ENCODE measurements at regions not wholly inside any gene's neighbourhood (a gene's known extent, or its start where the extent isn't known, plus 50 kb on each side); places are given as distances from the start of the nearest gene placed in this dataset.

DNA sequence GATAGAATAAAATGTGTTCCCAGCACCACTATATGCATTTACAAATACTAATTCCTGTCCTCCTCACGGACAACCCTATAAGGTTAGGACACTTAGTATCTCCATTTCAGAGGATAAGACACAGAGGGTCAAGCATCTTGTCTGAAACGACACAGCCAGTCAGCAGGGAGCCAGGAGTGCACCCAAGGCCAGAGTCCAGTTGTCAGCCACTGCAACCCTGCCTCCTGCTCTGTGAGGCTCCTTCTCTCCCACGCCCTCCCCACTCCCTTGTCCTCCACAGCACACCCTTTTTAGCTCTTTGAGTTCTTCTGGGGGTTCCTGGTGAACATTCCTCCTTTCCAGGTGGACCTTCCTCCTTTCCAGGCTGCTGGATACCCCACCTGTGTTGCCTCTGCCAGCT, 119.0 kb upstream of the TNR start:
- TF ChIP-seq, protein P1, sequence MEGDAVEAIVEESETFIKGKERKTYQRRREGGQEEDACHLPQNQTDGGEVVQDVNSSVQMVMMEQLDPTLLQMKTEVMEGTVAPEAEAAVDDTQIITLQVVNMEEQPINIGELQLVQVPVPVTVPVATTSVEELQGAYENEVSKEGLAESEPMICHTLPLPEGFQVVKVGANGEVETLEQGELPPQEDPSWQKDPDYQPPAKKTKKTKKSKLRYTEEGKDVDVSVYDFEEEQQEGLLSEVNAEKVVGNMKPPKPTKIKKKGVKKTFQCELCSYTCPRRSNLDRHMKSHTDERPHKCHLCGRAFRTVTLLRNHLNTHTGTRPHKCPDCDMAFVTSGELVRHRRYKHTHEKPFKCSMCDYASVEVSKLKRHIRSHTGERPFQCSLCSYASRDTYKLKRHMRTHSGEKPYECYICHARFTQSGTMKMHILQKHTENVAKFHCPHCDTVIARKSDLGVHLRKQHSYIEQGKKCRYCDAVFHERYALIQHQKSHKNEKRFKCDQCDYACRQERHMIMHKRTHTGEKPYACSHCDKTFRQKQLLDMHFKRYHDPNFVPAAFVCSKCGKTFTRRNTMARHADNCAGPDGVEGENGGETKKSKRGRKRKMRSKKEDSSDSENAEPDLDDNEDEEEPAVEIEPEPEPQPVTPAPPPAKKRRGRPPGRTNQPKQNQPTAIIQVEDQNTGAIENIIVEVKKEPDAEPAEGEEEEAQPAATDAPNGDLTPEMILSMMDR (IDR thresholded peaks at IDR 0.05; ENCODE audit: low read depth, low read length): no peak

DNA sequence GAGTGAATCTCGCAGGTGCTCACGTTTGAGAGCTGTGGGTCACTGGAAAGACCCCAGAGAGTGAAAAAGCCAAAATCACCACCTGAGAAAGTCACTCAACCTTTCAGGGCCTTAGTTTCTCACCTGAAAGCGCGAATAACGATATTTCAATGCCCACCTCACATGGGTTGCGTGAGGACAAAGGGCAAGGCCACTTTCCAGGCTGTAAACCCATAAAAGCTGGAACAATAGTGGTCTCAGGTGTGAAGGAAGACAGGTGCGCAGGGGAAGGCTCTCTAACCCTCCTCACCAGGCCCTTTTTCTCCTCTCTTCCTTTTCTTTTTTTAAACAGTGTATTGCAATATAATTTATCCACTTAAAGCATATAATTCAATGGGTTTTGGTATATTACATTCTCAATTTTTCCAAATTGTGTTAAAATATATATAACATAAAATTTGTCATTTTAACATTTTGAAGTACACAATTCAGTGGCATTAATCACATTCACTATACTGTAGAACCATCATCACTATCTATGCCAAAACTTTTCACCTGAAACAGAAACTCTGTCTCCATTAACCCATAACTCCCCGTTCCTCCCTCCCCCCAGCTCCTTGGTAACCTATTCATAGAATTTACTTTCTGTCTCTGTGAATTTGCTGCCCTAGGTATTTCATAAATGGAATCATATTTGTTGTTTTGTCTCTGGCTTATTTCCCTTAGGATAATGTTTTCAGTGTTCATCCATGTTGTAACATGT, 118.4 kb upstream of the TNR start:
- no peak for DNase-seq (ENCODE audit: low read depth in 2 of 2)
- TF ChIP-seq, protein P1 (IDR thresholded peaks at IDR 0.05; ENCODE audit: low read depth, low read length): no peak
- H3K4me3 ChIP-seq (replicated peaks in 1 of 2; ENCODE audit: low read depth in 2 of 2, low read length in 2 of 2): no peak overlapping the region

More for the DNA sequence above, 119.0 kb upstream of the TNR start:
- no peak for DNase-seq (ENCODE audit: low read depth in 2 of 2)
- no peak overlapping the region for H3K4me3 ChIP-seq (replicated peaks in 1 of 2; ENCODE audit: low read depth in 2 of 2, low read length in 2 of 2)

DNA sequence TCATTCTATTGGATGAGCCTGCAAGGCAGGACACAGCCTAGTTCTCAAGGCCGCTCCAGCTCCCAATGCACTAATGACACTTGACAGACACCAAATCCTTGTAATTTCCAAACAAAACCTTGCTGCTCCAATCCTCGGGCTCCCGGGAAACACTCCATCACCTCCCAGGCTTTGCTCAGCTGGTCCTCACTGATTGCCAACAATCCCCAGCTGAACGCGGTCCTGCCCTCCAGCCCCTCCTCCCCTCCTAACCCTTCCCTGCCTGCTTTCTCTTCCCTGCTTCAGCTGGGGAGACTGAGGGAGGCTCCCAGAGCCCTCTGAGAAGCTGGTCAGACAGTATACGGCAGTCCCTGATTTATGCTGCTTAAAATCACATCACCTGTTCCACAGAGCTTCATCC, 114.4 kb upstream of the TNR start:
- TF ChIP-seq, protein P1 (IDR thresholded peaks at IDR 0.05; ENCODE audit: low read depth, low read length): no peak
- no peak overlapping the region for H3K4me3 ChIP-seq (replicated peaks in 1 of 2; ENCODE audit: low read depth in 2 of 2, low read length in 2 of 2)
- DNase-seq (ENCODE audit: low read depth in 2 of 2): no peak

DNA sequence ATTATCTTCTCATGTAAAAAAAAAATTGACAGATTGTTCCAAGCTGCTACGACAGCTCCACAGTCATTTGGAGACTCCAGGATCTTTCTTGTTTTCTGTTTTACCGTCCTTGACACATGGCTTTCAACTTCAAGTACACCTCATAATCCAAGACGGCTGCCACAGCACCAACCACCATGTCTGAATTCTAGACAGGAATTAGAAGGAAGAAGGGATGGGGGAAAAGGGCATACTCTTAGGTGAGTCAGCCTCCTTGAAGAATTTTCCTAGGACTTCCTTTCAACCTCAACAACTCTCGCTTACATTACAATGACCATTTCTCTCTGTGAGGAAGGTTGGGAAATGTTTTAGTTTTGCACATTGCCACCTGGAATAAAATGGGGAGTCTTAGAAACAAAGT, 110.3 kb upstream of the TNR start:
- TF ChIP-seq, protein P1 (IDR thresholded peaks at IDR 0.05; ENCODE audit: low read depth, low read length): no peak
- no peak overlapping the region for H3K4me3 ChIP-seq (replicated peaks in 1 of 2; ENCODE audit: low read depth in 2 of 2, low read length in 2 of 2)
- no peak for DNase-seq (ENCODE audit: low read depth in 2 of 2)

DNA sequence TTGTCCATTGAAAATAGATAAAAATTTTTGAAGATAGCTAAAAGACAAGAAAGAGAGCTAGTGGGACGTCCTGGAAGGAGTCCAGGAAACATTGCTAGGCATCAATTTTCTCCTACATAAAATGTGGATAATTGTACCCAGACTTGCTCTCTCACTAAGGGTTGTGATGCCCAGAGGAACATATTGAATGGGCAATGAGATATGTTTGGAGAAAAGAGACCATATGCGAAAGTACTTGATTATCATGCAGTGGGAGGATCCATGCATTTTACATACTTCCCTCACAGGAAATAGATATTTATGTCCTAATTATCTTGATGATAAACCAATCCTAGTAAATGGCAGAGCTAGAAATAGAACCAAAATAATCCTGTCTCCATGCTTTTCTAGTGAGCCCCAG, 108.4 kb upstream of the TNR start:
- TF ChIP-seq, protein P1 (IDR thresholded peaks at IDR 0.05; ENCODE audit: low read depth, low read length): no peak
- DNase-seq (ENCODE audit: low read depth in 2 of 2): no peak

DNA sequence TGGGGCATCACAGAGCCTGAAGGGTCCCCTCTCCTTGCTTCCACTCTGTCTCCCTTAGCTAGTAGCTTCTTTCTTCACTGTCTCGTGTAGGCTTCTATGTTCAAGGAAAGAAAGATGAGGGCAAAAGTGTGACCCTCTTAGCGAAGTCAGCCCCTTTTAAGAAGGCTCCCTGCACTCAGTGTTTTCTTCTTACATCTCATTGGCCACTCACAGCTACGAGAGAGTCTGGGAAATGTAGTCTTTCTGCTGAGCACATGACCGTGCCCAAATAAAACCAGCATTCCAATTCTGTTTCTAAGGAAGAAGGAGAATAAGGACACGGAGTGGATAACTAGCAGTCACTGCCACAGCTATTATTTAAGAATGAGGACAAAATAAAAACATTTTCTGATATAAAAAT, 104.9 kb upstream of the TNR start:
- DNase-seq (ENCODE audit: low read depth in 2 of 2): no peak
- TF ChIP-seq, protein P1 (IDR thresholded peaks at IDR 0.05; ENCODE audit: low read depth, low read length): no peak
- H3K4me3 ChIP-seq (replicated peaks in 1 of 2; ENCODE audit: low read depth in 2 of 2, low read length in 2 of 2): no peak overlapping the region

More for the DNA sequence above, 108.4 kb upstream of the TNR start:
- no peak overlapping the region for H3K4me3 ChIP-seq (replicated peaks in 1 of 2; ENCODE audit: low read depth in 2 of 2, low read length in 2 of 2)

DNA sequence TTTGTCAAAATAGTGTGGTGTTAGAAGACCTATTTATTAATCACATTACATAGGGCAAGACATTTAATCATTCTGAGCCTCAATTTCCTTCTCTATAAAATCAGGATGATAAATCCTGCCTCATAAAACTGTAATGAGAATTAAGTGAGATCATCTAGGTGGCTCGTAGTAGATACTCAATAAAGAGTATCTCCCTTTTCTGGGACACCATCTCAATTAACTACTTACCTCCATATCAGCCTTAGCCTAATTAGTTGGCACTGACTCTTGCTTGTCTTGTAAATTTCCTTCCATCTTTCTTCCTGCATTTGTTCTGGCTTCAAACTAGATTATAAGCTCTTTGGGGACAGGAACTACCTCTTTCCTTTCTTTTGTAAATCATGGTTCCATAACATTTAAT, 102.6 kb upstream of the TNR start:
- DNase-seq (ENCODE audit: low read depth in 2 of 2): no peak
- H3K4me3 ChIP-seq (replicated peaks in 1 of 2; ENCODE audit: low read depth in 2 of 2, low read length in 2 of 2): no peak overlapping the region
- TF ChIP-seq, protein P1 (IDR thresholded peaks at IDR 0.05; ENCODE audit: low read depth, low read length): no peak

All from cardiac fibroblast (primary cell).